ENCODE measurements at regions not wholly inside any gene's neighbourhood (a gene's known extent, or its start where the extent isn't known, plus 50 kb on each side); places are given as distances from the start of the nearest gene placed in this dataset.

DNA sequence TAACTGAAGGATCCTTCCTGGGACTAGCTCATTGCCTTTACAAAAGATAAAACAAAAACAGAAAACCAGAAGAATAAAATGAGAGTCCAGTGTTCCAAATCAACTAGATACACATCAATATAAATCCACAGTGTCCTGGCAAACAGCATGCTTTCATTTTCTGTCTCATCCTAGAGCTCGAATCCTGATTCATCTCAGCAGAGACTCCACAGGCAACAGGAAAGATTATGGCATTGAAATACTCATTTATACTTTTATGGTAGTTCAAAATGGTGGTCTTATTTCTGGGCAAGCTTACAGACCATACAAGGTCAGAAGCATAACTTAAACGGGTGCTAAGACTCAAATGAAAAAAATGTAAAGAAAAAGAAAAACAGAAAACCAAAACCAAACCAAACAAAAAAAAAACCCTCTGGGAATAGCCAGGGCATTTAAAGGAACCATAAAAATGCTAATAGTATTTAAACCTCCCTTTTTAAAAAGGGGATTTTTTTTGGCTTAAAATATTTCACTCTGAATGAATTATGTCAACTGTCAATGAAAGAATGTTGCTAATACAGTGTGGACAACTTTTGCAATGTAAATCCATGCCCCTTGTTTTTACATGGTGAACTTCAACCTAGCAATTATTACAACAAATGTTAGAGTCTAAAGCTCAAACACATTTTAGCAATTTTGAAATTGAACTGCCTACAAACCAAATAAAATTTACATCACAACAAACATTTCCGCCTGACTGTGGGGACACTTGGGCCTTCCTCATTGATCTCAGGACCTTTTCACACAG, 57.9 kb downstream of the GPR101 start:
- H3K9me3 ChIP-seq: no peaks in the 10 kb centered on the region
- intact Hi-C loops (cut with DNase I): no loop called here

DNA sequence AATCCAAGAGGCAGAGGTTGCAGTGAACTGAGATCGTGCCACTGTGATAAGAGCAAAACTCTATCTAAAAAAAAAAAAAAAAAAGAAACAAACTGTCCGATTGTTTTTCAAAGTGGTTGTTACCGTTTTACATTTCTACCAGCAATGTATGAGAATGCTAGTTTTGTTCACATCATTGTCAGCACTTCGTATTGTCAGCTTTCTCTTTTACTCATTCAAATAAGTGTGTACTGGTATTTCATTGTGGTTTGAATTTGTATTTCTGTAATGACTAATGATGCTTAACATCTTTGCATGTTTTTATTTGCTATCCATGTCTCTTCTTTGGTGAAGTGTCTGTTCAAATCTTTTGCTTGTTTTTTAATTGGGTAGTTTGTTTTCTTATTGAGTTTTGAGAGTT, 65.8 kb downstream of the GPR101 start:
- Histone ChIP-seq H3K36me3 (no peaks in the 10 kb centered on the region), H3K27ac (no peak overlapping the region), H3K4me1 (no peaks in the 10 kb centered on the region), H3K4me3 (no peak overlapping the region), H3K9me3 (no peaks in the 10 kb centered on the region), H3K27me3 (no peaks in the 10 kb centered on the region)
- TF ChIP-seq, protein P1, sequence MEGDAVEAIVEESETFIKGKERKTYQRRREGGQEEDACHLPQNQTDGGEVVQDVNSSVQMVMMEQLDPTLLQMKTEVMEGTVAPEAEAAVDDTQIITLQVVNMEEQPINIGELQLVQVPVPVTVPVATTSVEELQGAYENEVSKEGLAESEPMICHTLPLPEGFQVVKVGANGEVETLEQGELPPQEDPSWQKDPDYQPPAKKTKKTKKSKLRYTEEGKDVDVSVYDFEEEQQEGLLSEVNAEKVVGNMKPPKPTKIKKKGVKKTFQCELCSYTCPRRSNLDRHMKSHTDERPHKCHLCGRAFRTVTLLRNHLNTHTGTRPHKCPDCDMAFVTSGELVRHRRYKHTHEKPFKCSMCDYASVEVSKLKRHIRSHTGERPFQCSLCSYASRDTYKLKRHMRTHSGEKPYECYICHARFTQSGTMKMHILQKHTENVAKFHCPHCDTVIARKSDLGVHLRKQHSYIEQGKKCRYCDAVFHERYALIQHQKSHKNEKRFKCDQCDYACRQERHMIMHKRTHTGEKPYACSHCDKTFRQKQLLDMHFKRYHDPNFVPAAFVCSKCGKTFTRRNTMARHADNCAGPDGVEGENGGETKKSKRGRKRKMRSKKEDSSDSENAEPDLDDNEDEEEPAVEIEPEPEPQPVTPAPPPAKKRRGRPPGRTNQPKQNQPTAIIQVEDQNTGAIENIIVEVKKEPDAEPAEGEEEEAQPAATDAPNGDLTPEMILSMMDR (IDR thresholded peaks at IDR 0.05): no peak
- DNase-seq (no peak), ATAC-seq (no peak)
- intact Hi-C loops (cut with DNase I): no loop called here

More for the DNA sequence above, 57.9 kb downstream of the GPR101 start:
- no peaks in the 10 kb centered on the region for H3K27me3 ChIP-seq
- no peak overlapping the region for H3K27ac ChIP-seq
- no peak overlapping the region for H3K4me3 ChIP-seq
- TF ChIP-seq, protein P1 (IDR thresholded peaks at IDR 0.05): no peak
- DNase-seq: no peak
- H3K4me1 ChIP-seq: no peaks in the 10 kb centered on the region
- ATAC-seq: no peak
- no peaks in the 10 kb centered on the region for H3K36me3 ChIP-seq

DNA sequence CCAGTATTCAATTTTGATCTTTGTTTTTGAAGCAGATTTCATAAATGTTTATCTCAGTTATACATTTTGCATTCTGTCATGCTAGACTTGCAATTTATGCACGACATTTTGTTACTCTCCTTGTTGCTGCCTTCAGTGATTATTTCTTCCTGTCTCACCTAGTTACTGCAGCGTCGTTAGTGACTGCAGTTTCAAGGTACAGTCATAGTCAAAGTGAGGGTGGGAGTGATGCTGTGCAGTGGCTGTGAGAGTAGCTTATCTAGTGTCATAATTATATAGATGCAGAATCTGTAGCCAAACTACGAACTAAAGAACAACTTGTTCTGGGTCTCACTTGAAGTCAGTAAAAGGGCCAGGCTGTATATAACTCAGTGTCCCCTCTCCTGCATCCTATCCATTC, 69.8 kb downstream of the GPR101 start:
- intact Hi-C loops (cut with DNase I): no loop called here
- no peaks in the 10 kb centered on the region for H3K9me3 ChIP-seq
- H3K4me3 ChIP-seq: no peak overlapping the region
- no peaks in the 10 kb centered on the region for H3K27me3 ChIP-seq
- TF ChIP-seq, protein P1 (IDR thresholded peaks at IDR 0.05): no peak
- DNase-seq (no peak), ATAC-seq (no peak)
- H3K36me3 ChIP-seq: no peaks in the 10 kb centered on the region
- no peaks in the 10 kb centered on the region for H3K4me1 ChIP-seq
- H3K27ac ChIP-seq: no peak overlapping the region

DNA sequence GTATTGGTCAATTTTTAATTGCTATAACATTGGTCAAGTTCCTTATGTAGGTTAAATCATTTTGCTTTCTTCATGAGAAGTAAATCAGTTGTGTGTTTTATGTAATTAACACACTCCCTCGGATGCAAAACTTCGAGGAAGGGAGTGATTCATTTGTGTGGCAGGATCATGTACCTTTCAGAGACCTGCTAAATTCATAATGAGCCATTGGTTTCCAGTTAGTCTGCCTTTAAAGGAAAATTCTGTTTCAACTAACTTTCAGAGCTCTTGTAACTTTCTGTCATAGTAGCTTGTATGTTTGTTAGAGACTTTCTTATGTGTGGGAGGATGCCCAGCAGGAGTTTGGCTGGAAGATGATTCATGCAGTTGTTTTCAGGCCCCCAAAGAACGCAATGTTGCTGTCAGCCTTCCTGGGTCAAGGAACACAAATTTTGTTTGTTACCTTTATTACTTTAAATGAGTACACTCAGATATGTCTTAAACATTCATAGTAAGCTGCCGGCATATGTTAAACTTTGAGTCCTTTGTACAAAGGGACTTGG, 72.1 kb downstream of the GPR101 start:
- Histone ChIP-seq H3K27me3 (no peaks in the 10 kb centered on the region), H3K9me3 (no peaks in the 10 kb centered on the region), H3K36me3 (no peaks in the 10 kb centered on the region), H3K4me3 (no peak overlapping the region), H3K27ac (no peak overlapping the region), H3K4me1 (no peaks in the 10 kb centered on the region)
- intact Hi-C loops (cut with DNase I): no loop called here
- no peak for ATAC-seq
- DNase-seq: no peak
- TF ChIP-seq, protein P1 (IDR thresholded peaks at IDR 0.05): no peak

DNA sequence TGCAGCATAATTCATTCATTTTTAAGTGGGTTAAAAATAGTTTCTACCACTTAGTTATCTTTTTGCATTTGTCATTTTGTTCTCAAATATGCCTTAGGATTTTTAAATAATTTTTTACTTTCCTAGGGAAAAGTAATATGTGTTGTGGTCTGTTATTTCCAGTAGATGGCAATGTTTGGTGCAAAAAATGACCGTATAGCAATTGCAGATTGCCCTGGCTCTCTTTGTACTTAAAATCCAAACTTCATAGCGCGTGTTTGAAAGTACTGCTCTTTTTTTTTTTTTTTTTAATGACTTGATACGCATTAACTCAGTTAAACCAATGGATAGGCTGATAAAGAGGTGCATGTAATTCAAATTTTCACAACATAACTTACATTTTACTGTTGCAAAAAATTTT, 74.4 kb upstream of the RBMX start:
- H3K27ac ChIP-seq: no peak overlapping the region
- no peak for DNase-seq
- no peak overlapping the region for H3K4me3 ChIP-seq
- H3K27me3 ChIP-seq: no peaks in the 10 kb centered on the region
- ATAC-seq: no peak
- no peaks in the 10 kb centered on the region for H3K9me3 ChIP-seq
- TF ChIP-seq, protein P1 (IDR thresholded peaks at IDR 0.05): peak; percentile 36
- H3K4me1 ChIP-seq: no peaks in the 10 kb centered on the region
- intact Hi-C loops (cut with DNase I): no loop called here
- no peaks in the 10 kb centered on the region for H3K36me3 ChIP-seq
